Kidney (tissue), 13 donors: ENCODE measurements at regions not wholly inside any gene's neighbourhood (a gene's known extent, or its start where the extent isn't known, plus 50 kb on each side); places are given as distances from the start of the nearest gene placed in this dataset.

Source experiments
- DNase-seq, 5 donors: peaks; one replicate each; pipeline ENCODE4 v3.0.0-alpha.2; 2013 to 2020
- FAIRE-seq: peaks from 2 replicates; lab custom pipeline; 2012; peaks lifted over from hg19 to GRCh38; lab: Jason Lieb, UNC
- H3K27ac ChIP-seq, 2 donors: one replicate each; pipeline ENCODE4 v1.7.0; 2013; ENCODE audit warnings: low read depth in 2 of 2, low read length in 2 of 2, inconsistent platforms in 1 of 2
- H3K27me3 ChIP-seq: one replicate; pipeline ENCODE4 v1.7.1; 2013; ENCODE audit warnings: low read length, inconsistent platforms; ENCODE audit not compliant: control insufficient read depth, insufficient read depth
- H3K36me3 ChIP-seq, 3 donors: one replicate each; pipeline versions ENCODE4 v1.7.0 to v1.7.1; 2013; ENCODE audit warnings: low read length in 3 of 3, control low read depth in 1 of 3, inconsistent platforms in 1 of 3; ENCODE audit not compliant: insufficient read depth in 3 of 3, control insufficient read depth in 2 of 3
- H3K4me1 ChIP-seq, 3 donors: one replicate each; pipeline versions ENCODE4 v1.7.0 to v1.7.1; 2013; ENCODE audit warnings: low read length in 3 of 3, inconsistent platforms in 1 of 3, low read depth in 1 of 3; ENCODE audit not compliant: control insufficient read depth in 2 of 3, insufficient read depth in 2 of 3
- H3K4me3 ChIP-seq, 3 donors: one replicate each; pipeline versions ENCODE4 v1.7.0 to v1.8.1; 2013; ENCODE audit warnings: low read length in 3 of 3, control low read depth in 1 of 3, inconsistent platforms in 1 of 3
- H3K9ac ChIP-seq, 3 donors: one replicate each; pipeline versions ENCODE4 v1.7.0 to v1.7.1; 2013; ENCODE audit warnings: low read length in 3 of 3, control low read depth in 1 of 3, inconsistent platforms in 1 of 3
- H3K9me3 ChIP-seq, 3 donors: one replicate each; pipeline versions ENCODE4 v1.7.0 to v1.7.1; 2013; ENCODE audit warnings: low read length in 3 of 3, control low read depth in 1 of 3, inconsistent platforms in 1 of 3; ENCODE audit not compliant: control insufficient read depth in 2 of 3, insufficient read depth in 1 of 3
- intact Hi-C: fragments of 100-400 bp; cut with DNase I; formaldehyde crosslinking; loops from one replicate; pipeline ENCODE4 v1.11.1; 2022
- TF ChIP-seq, protein P1 (sequence below): IDR thresholded peaks from 3 replicates; pipeline ENCODE4 v1.5.1; 2012; ENCODE audit warnings: mild to moderate bottlenecking, moderate library complexity, borderline replicate concordance; ENCODE audit not compliant: insufficient read depth; ENCODE audit errors: extremely low read depth
- donor health status: control.
- donor health status: control.
- donor health status: control.
- donor health status: control.
- donor health status: control.
- donor health status: DM: yes; HTN: yes; CAD: no.
- donor health status: Normal renal cell carcinoma (clear cell type).

- H3K4me3 ChIP-seq = no peak overlapping the region
- H3K9me3 ChIP-seq = no peaks in the 10 kb centered on the region
- no peak for DNase-seq
- no peaks in the 10 kb centered on the region for H3K4me1 ChIP-seq
- H3K9ac ChIP-seq = no peak overlapping the region
- no peak overlapping the region for H3K27ac ChIP-seq
- H3K36me3 ChIP-seq = no peaks in the 10 kb centered on the region
- H3K27me3 ChIP-seq = no peaks in the 10 kb centered on the region
- TF ChIP-seq, protein P1, sequence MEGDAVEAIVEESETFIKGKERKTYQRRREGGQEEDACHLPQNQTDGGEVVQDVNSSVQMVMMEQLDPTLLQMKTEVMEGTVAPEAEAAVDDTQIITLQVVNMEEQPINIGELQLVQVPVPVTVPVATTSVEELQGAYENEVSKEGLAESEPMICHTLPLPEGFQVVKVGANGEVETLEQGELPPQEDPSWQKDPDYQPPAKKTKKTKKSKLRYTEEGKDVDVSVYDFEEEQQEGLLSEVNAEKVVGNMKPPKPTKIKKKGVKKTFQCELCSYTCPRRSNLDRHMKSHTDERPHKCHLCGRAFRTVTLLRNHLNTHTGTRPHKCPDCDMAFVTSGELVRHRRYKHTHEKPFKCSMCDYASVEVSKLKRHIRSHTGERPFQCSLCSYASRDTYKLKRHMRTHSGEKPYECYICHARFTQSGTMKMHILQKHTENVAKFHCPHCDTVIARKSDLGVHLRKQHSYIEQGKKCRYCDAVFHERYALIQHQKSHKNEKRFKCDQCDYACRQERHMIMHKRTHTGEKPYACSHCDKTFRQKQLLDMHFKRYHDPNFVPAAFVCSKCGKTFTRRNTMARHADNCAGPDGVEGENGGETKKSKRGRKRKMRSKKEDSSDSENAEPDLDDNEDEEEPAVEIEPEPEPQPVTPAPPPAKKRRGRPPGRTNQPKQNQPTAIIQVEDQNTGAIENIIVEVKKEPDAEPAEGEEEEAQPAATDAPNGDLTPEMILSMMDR = no peak
- FAIRE-seq = no peak
- intact Hi-C loops = no loop called here
Observed at GRCh38 chr5:44001675-44002380, 387.4 kb downstream of the FGF10 start.

GRCh38 chr5:44001236-44001635 lies 388.0 kb downstream of the FGF10 start:
- H3K36me3 ChIP-seq = no peaks in the 10 kb centered on the region
- no peak overlapping the region for H3K4me3 ChIP-seq
- no peak overlapping the region for H3K27ac ChIP-seq
- no peaks in the 10 kb centered on the region for H3K27me3 ChIP-seq
- intact Hi-C loops = no loop called here
- H3K4me1 ChIP-seq = no peaks in the 10 kb centered on the region
- DNase-seq = no peak
- H3K9ac ChIP-seq = no peak overlapping the region
- FAIRE-seq = no peak
- TF ChIP-seq, protein P1 = no peak
- H3K9me3 ChIP-seq = no peaks in the 10 kb centered on the region

DNA sequence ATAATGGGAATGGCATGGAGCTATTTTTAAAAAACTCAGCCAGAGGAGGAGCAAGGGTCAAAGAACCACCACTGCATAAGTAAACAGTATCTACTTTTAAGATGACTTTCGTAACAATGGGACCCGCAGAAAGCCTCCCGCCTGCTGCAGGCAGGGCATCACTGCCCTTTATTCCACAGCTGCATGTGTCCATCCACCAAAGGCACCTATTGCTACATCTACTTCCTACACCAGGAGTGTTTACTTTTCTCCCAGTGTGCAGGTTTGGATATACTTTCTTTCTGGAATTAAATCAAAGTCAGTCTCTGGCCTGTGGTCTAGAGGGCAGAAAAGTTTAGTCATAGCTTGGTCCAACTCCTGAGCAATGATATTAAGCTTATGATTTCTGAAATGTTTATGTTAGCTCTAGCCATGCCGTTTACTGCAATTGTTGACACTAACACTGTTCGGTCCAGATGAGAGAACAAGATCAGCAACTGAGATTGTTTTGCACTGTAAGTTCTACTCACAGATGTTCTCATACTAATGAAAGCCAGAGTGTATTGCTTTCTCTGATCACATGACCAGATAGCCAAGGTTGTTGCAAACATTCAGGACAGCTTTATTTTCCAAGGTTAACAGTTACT lies 391.5 kb downstream of the FGF10 start:
- TF ChIP-seq, protein P1 = no peak
- intact Hi-C loops = no loop called here
- FAIRE-seq (no peak), DNase-seq (no peak)
- Histone ChIP-seq H3K4me1 (no peaks in the 10 kb centered on the region), H3K9me3 (no peaks in the 10 kb centered on the region), H3K27me3 (no peaks in the 10 kb centered on the region), H3K36me3 (no peaks in the 10 kb centered on the region), H3K9ac (no peak overlapping the region), H3K27ac (no peak overlapping the region), H3K4me3 (no peak overlapping the region)
